ENCODE measurements at regions not wholly inside any gene's neighbourhood (a gene's known extent, or its start where the extent isn't known, plus 50 kb on each side); places are given as distances from the start of the nearest gene placed in this dataset.

DNA sequence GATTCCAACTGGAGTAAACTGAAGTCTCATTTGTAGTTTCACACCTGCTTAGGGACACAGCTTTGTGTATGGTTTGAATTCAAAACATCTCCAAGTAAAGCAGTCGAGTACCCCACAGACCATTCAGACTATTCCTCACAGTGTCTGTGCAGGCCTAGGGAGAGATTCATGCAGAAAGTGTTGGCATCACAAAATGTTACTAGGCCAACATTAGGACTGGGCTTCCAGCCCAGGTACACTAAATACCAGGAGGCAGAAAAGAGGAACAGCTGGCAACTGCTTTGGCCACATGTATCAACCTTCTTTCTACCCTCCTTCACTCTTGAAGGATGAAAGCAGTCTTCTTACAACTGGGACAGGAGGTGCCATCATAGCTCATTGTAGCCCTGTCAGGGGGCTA, 270.4 kb upstream of the TMEFF2 start:
- no TSS peak for BruUV-seq (replicated peaks)
- Histone ChIP-seq H3K36me3 (ENCODE audit: control insufficient read depth in 1 of 2, insufficient read depth in 2 of 2, low read length in 2 of 2) (no peaks in the 10 kb centered on the region), H3K79me2 (ENCODE audit: insufficient read depth, low read length) (no peaks in the 10 kb centered on the region), H3K9ac (ENCODE audit: low read length) (no peak overlapping the region), H3K9me3 (ENCODE audit: control insufficient read depth in 1 of 2, insufficient read depth in 1 of 2, low read depth in 1 of 2, low read length in 2 of 2) (no peaks in the 10 kb centered on the region), H4K20me1 (ENCODE audit: insufficient read depth) (no peaks in the 10 kb centered on the region), H3K4me2 (ENCODE audit: low read length) (no peak overlapping the region), H3K4me1 (ENCODE audit: control insufficient read depth in 1 of 2, insufficient read depth in 2 of 2, low read length in 2 of 2) (no peaks in the 10 kb centered on the region), H2AFZ (ENCODE audit: low read depth, low read length, poor library complexity, severe bottlenecking) (no peak overlapping the region), H3K27me3 (ENCODE audit: insufficient read depth, low read length) (no peaks in the 10 kb centered on the region), H3K4me3 (replicated peaks in 1 of 2; ENCODE audit: low read depth in 1 of 2, low read length in 2 of 2) (no peak overlapping the region), H3K9me2 (ENCODE audit: insufficient read depth) (no peaks in the 10 kb centered on the region), H3K27ac (ENCODE audit: low read depth, low read length) (no peak overlapping the region)
- ChIA-PET RAD21 (ENCODE audit: low non-redundant PET in 1 of 2, low total read pairs in 2 of 2, uncharacterized antibody in 2 of 2, unreplicated experiment in 2 of 2) (no interaction called here), CTCF (no interaction called here), POLR2A (no interaction called here)
- no peak for ATAC-seq
- intact Hi-C loops (cut with micrococcal nuclease), result no loop called here
- no peak for DNase-seq (ENCODE audit: low read depth, low spot score)
- TF ChIP-seq EZH2phosphoT487 (IDR thresholded peaks at IDR 0.05; ENCODE audit: borderline replicate concordance) (no peak), RAD21 (IDR thresholded peaks at IDR 0.05; ENCODE audit: low read depth) (no peak), YY1 (IDR thresholded peaks at IDR 0.05; ENCODE audit: extremely low read depth, insufficient replicate concordance, low read depth, low read length) (no peak)
- TF ChIP-seq, protein P1, sequence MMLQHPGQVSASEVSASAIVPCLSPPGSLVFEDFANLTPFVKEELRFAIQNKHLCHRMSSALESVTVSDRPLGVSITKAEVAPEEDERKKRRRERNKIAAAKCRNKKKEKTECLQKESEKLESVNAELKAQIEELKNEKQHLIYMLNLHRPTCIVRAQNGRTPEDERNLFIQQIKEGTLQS (IDR thresholded peaks at IDR 0.05), result no peak
- TF ChIP-seq, protein P2, sequence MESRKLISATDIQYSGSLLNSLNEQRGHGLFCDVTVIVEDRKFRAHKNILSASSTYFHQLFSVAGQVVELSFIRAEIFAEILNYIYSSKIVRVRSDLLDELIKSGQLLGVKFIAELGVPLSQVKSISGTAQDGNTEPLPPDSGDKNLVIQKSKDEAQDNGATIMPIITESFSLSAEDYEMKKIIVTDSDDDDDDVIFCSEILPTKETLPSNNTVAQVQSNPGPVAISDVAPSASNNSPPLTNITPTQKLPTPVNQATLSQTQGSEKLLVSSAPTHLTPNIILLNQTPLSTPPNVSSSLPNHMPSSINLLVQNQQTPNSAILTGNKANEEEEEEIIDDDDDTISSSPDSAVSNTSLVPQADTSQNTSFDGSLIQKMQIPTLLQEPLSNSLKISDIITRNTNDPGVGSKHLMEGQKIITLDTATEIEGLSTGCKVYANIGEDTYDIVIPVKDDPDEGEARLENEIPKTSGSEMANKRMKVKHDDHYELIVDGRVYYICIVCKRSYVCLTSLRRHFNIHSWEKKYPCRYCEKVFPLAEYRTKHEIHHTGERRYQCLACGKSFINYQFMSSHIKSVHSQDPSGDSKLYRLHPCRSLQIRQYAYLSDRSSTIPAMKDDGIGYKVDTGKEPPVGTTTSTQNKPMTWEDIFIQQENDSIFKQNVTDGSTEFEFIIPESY (IDR thresholded peaks at IDR 0.05; ENCODE audit: extremely low read depth, insufficient replicate concordance, low read length), result no peak

DNA sequence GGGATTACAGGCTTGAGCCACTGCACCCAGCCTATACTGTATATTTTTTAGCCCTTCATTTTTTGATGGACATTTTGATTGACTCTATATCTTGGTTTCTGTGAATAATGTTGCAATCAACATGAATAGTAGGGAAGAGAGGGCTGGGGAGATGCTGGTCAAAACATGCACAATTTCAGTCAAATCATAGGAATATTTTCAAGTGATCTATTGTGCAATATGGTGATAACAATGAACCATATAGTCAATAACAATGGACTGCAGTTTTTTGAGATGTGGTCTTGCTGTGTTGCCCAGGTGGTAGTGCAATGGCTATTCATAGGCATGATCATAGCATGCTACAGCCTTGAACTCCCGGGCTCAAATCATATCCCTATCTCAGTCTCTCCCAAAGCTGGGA, 264.7 kb upstream of the TMEFF2 start:
- Histone ChIP-seq H3K4me3 (replicated peaks in 1 of 2; ENCODE audit: low read depth in 1 of 2, low read length in 2 of 2) (no peak overlapping the region), H3K9ac (ENCODE audit: low read length) (no peak overlapping the region), H3K79me2 (ENCODE audit: insufficient read depth, low read length) (no peaks in the 10 kb centered on the region), H3K4me2 (ENCODE audit: low read length) (no peak overlapping the region), H4K20me1 (ENCODE audit: insufficient read depth) (no peaks in the 10 kb centered on the region), H3K9me2 (ENCODE audit: insufficient read depth) (no peaks in the 10 kb centered on the region), H3K9me3 (ENCODE audit: control insufficient read depth in 1 of 2, insufficient read depth in 1 of 2, low read depth in 1 of 2, low read length in 2 of 2) (no peaks in the 10 kb centered on the region), H3K27ac (ENCODE audit: low read depth, low read length) (no peak overlapping the region), H3K36me3 (ENCODE audit: control insufficient read depth in 1 of 2, insufficient read depth in 2 of 2, low read length in 2 of 2) (no peaks in the 10 kb centered on the region), H3K27me3 (ENCODE audit: insufficient read depth, low read length) (no peaks in the 10 kb centered on the region), H2AFZ (ENCODE audit: low read depth, low read length, poor library complexity, severe bottlenecking) (no peak overlapping the region), H3K4me1 (ENCODE audit: control insufficient read depth in 1 of 2, insufficient read depth in 2 of 2, low read length in 2 of 2) (no peaks in the 10 kb centered on the region)
- ChIA-PET RAD21 (ENCODE audit: low non-redundant PET in 1 of 2, low total read pairs in 2 of 2, uncharacterized antibody in 2 of 2, unreplicated experiment in 2 of 2) (no interaction called here), POLR2A (no interaction called here), CTCF (no interaction called here)
- no peak for DNase-seq (ENCODE audit: low read depth, low spot score)
- no peak for ATAC-seq
- no TSS peak for BruUV-seq (replicated peaks)
- intact Hi-C loops (cut with micrococcal nuclease), result no loop called here
- TF ChIP-seq SIN3A (IDR thresholded peaks at IDR 0.05; ENCODE audit: low read depth), result no peak
- TF ChIP-seq EZH2 (IDR thresholded peaks at IDR 0.05), result no peak
- TF ChIP-seq, protein P3, sequence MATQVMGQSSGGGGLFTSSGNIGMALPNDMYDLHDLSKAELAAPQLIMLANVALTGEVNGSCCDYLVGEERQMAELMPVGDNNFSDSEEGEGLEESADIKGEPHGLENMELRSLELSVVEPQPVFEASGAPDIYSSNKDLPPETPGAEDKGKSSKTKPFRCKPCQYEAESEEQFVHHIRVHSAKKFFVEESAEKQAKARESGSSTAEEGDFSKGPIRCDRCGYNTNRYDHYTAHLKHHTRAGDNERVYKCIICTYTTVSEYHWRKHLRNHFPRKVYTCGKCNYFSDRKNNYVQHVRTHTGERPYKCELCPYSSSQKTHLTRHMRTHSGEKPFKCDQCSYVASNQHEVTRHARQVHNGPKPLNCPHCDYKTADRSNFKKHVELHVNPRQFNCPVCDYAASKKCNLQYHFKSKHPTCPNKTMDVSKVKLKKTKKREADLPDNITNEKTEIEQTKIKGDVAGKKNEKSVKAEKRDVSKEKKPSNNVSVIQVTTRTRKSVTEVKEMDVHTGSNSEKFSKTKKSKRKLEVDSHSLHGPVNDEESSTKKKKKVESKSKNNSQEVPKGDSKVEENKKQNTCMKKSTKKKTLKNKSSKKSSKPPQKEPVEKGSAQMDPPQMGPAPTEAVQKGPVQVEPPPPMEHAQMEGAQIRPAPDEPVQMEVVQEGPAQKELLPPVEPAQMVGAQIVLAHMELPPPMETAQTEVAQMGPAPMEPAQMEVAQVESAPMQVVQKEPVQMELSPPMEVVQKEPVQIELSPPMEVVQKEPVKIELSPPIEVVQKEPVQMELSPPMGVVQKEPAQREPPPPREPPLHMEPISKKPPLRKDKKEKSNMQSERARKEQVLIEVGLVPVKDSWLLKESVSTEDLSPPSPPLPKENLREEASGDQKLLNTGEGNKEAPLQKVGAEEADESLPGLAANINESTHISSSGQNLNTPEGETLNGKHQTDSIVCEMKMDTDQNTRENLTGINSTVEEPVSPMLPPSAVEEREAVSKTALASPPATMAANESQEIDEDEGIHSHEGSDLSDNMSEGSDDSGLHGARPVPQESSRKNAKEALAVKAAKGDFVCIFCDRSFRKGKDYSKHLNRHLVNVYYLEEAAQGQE (IDR thresholded peaks at IDR 0.05; ENCODE audit: low read depth), result no peak
- no peak for TF ChIP-seq POLR2A (IDR thresholded peaks at IDR 0.05; ENCODE audit: borderline replicate concordance, extremely low read depth, insufficient read depth, insufficient read length)
- TF ChIP-seq TCF7L2 (IDR thresholded peaks at IDR 0.05; ENCODE audit: borderline replicate concordance, extremely low read depth, insufficient read depth, insufficient read length), result no peak
- TF ChIP-seq EGR1 (IDR thresholded peaks at IDR 0.05; ENCODE audit: low read depth), result no peak
- TF ChIP-seq EZH2phosphoT487 (IDR thresholded peaks at IDR 0.05; ENCODE audit: borderline replicate concordance), result no peak
- TF ChIP-seq SP1 (IDR thresholded peaks at IDR 0.05; ENCODE audit: low read depth), result no peak
- no peak for TF ChIP-seq RAD21 (IDR thresholded peaks at IDR 0.05; ENCODE audit: low read depth)
- no peak for TF ChIP-seq YY1 (IDR thresholded peaks at IDR 0.05; ENCODE audit: extremely low read depth, insufficient replicate concordance, low read depth, low read length)
- TF ChIP-seq CBX3 (IDR thresholded peaks at IDR 0.05; ENCODE audit: low read depth), result no peak

Data from HCT116 (cell line).